Ishikawa (cell line): ENCODE measurements at regions not wholly inside any gene's neighbourhood (a gene's known extent, or its start where the extent isn't known, plus 50 kb on each side); places are given as distances from the start of the nearest gene placed in this dataset.

Experiments
- CEBPB ChIP-seq: IDR thresholded peaks from 2 replicates; pipeline ENCODE4 v1.6.1; 2012
- CREB1 ChIP-seq: IDR thresholded peaks from 2 replicates; pipeline ENCODE4 v1.6.1; 2012; ENCODE audit warnings: low read depth
- EGR1 ChIP-seq: IDR thresholded peaks from 2 replicates; pipeline ENCODE4 v1.6.1; 2012
- EP300 ChIP-seq: IDR thresholded peaks from 2 replicates; pipeline ENCODE4 v1.6.1; 2012; ENCODE audit warnings: borderline replicate concordance
- FOXM1 ChIP-seq: IDR thresholded peaks from 2 replicates; pipeline ENCODE4 v1.6.1; 2012; ENCODE audit warnings: low read depth, borderline replicate concordance
- NFIC ChIP-seq: IDR thresholded peaks from 2 replicates; pipeline ENCODE4 v1.6.1; 2012
- RAD21 ChIP-seq: IDR thresholded peaks from 2 replicates; pipeline ENCODE4 v1.6.1; 2012; ENCODE audit warnings: low read depth
- TAF1 ChIP-seq: IDR thresholded peaks from 2 replicates; pipeline ENCODE4 v1.6.1; 2012; ENCODE audit warnings: low read depth, mild to moderate bottlenecking
- TCF12 ChIP-seq: IDR thresholded peaks from 2 replicates; pipeline ENCODE4 v1.6.1; 2012; ENCODE audit warnings: low read depth
- TEAD4 ChIP-seq: IDR thresholded peaks from 2 replicates; pipeline ENCODE4 v1.6.1; 2012
- YY1 ChIP-seq: IDR thresholded peaks from 2 replicates; pipeline ENCODE4 v1.6.1; 2012; ENCODE audit warnings: low read depth
- ZBTB7A ChIP-seq: IDR thresholded peaks from 2 replicates; pipeline ENCODE4 v1.6.1; 2012; ENCODE audit warnings: low read depth
- TF ChIP-seq, protein P1 (sequence below): IDR thresholded peaks from 2 replicates; pipeline ENCODE4 v1.6.1; 2012; ENCODE audit warnings: low read depth, mild to moderate bottlenecking
- TF ChIP-seq, protein P2 (sequence below): IDR thresholded peaks from 2 replicates; pipeline ENCODE4 v1.6.1; 2012
- TF ChIP-seq, protein P3 (sequence below): IDR thresholded peaks from 2 replicates; pipeline ENCODE4 v1.6.1; 2012

DNA sequence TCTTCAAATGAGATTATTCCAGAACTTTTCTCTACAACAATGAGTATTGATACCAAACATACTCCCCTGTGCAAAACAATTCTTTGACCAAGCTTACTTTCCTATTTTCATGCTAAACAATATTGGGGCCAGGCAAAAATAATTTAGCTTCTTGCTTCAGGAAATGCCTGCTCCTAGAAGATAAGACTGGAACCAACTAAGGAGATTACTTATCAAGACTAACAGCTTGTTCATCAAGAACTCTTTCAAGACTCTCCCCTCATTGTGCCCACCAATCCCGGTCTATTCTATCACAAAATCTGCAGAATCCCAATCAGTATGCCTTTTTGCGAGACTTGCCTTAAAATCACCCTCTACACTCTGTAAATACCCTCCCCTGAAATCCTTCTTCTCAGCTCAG lies 536.6 kb downstream of the RWDD3 start:
- no peak for TF ChIP-seq EGR1
- TF ChIP-seq, protein P1, sequence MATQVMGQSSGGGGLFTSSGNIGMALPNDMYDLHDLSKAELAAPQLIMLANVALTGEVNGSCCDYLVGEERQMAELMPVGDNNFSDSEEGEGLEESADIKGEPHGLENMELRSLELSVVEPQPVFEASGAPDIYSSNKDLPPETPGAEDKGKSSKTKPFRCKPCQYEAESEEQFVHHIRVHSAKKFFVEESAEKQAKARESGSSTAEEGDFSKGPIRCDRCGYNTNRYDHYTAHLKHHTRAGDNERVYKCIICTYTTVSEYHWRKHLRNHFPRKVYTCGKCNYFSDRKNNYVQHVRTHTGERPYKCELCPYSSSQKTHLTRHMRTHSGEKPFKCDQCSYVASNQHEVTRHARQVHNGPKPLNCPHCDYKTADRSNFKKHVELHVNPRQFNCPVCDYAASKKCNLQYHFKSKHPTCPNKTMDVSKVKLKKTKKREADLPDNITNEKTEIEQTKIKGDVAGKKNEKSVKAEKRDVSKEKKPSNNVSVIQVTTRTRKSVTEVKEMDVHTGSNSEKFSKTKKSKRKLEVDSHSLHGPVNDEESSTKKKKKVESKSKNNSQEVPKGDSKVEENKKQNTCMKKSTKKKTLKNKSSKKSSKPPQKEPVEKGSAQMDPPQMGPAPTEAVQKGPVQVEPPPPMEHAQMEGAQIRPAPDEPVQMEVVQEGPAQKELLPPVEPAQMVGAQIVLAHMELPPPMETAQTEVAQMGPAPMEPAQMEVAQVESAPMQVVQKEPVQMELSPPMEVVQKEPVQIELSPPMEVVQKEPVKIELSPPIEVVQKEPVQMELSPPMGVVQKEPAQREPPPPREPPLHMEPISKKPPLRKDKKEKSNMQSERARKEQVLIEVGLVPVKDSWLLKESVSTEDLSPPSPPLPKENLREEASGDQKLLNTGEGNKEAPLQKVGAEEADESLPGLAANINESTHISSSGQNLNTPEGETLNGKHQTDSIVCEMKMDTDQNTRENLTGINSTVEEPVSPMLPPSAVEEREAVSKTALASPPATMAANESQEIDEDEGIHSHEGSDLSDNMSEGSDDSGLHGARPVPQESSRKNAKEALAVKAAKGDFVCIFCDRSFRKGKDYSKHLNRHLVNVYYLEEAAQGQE, result no peak
- no peak for TF ChIP-seq NFIC
- TF ChIP-seq CREB1, result no peak
- no peak for TF ChIP-seq TEAD4
- no peak for TF ChIP-seq EP300
- TF ChIP-seq FOXM1, result no peak
- no peak for TF ChIP-seq TCF12
- TF ChIP-seq, protein P2, sequence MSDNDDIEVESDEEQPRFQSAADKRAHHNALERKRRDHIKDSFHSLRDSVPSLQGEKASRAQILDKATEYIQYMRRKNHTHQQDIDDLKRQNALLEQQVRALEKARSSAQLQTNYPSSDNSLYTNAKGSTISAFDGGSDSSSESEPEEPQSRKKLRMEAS, result no peak
- TF ChIP-seq YY1, result no peak

DNA sequence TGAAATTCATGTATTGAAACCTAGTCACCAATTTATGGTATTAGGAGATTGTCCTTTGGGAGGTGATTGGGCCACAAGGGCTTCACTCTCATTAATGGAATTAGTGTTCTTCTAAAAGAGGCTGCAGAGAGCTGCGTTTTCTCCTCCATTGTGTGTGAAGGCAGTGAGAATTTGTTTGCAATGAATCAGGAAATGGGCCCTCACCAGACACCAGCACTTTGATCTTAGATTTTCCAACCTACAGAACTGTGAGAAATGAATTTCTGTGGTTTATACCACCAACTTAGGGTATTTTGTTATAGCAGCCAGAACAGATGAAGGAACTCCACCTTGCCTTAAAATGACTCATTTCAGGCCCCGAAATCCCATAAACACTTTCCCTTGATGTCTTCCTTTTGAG lies 544.2 kb downstream of the RWDD3 start:
- TF ChIP-seq CREB1, result no peak
- TF ChIP-seq, protein P3, sequence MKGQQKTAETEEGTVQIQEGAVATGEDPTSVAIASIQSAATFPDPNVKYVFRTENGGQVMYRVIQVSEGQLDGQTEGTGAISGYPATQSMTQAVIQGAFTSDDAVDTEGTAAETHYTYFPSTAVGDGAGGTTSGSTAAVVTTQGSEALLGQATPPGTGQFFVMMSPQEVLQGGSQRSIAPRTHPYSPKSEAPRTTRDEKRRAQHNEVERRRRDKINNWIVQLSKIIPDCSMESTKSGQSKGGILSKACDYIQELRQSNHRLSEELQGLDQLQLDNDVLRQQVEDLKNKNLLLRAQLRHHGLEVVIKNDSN, result no peak

DNA sequence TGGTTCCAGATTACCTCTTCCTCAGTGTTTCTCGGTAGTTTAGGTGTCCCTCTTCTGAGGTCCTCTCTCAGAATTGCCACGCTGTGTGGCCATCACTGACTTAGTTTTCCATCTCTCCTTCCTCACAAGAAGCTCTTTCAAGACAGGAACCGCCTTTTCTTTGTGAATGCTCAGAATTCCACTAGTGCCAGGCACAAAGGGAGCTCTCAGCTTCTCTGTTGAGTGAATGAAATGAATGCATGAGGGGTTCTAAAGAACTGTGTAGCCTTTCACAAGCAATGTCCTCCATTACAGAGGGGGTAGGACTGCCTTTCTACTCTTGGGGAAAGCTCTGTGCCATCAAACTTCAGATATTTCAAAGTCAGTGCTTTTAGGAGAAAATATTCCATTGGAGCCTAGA lies 546.8 kb downstream of the RWDD3 start:
- TF ChIP-seq CREB1 (no peak), RAD21 (no peak), YY1 (no peak), CEBPB (no peak), EP300 (no peak)
- TF ChIP-seq, protein P1, result no peak
- TF ChIP-seq, protein P2, result no peak

DNA sequence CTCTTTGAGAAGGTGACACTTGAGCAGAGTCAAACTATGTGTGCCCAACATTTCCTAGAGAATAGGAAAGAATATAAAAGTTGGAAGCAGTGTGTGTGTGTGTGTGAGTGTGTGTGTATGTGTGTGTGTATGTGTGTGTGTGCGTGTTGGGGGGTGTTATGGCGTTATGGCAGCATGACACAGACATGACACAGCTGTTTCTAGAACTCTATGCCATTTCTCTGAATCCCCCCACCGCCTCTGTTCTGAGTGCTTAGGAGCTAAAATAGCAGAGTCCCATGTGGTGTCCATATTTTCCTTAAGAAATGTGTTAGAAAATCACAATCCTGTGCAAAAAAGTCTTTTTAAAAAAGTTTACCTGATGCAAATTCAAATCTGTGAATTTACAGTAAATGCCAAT lies 556.1 kb downstream of the RWDD3 start:
- TF ChIP-seq EP300 (no peak), TAF1 (no peak), YY1 (no peak), TEAD4 (no peak), CEBPB (no peak), FOXM1 (no peak), NFIC (no peak), RAD21 (no peak), EGR1 (no peak), ZBTB7A (no peak), TCF12 (no peak), CREB1 (no peak)
- TF ChIP-seq, protein P1, result no peak
- TF ChIP-seq, protein P3, result no peak
- TF ChIP-seq, protein P2, result no peak

DNA sequence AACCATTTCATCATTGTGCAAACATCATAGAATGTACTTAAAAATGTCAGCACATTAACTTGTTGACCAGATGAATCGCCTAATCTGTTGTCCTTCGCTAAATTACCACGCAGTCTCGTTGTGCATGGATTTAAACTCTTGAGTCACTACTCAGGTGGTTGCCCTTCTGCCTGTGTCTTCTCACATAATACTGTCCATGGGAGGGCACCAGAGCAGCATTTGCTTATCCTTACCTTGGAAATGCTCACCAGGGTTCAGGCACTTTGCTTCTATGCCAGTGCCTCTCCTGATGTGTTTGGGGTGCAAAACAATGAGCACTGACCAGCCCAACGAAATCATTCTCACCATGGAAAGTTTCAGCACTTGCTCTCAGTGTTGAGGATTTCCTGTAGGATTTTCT lies 559.9 kb downstream of the RWDD3 start:
- TF ChIP-seq RAD21 (no peak), YY1 (no peak), EP300 (no peak), TEAD4 (no peak), TAF1 (no peak), CEBPB (no peak), FOXM1 (no peak), ZBTB7A (no peak), EGR1 (no peak), CREB1 (no peak), TCF12 (no peak)
